Erythroblast (primary cell): ENCODE measurements at regions not wholly inside any gene's neighbourhood (a gene's known extent, or its start where the extent isn't known, plus 50 kb on each side); places are given as distances from the start of the nearest gene placed in this dataset.

ENCODE experiments used
- GATA1 ChIP-seq: IDR thresholded peaks from 2 replicates; pipeline ENCODE4 v1.6.1; 2011; ENCODE audit warnings: low read depth, mild to moderate bottlenecking, control low read depth, low read length, moderate library complexity
- POLR2A ChIP-seq: IDR thresholded peaks from 2 replicates; pipeline ENCODE4 v1.6.1; 2011; ENCODE audit warnings: mild to moderate bottlenecking, low read length

DNA sequence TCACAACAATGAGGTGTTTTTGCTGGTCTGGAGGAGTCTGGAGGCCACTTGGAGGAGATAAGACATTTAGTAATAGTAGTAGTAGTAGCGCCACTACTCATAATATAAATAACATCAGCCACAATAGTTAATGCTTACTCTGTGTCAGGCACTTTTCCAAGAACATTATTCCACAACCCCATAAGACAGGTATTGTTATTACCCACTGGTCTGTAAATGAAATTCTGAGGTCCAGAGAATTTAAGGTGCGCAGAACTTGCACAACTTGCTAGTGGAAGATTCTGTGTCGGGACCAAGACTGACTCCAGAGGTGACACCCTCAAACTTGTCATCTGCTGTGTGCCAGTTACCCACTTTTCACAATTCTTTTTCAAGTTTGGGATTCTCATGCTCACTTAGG, 106.5 kb downstream of the MRM1 start:
- TF ChIP-seq POLR2A (no peak), GATA1 (no peak)
